D341Med (cell line): ENCODE measurements at regions not wholly inside any gene's neighbourhood (a gene's known extent, or its start where the extent isn't known, plus 50 kb on each side); places are given as distances from the start of the nearest gene placed in this dataset.

Experiments
- DNase-seq: peaks from one replicate; pipeline ENCODE4 v3.0.0; 2012; ENCODE audit warnings: low spot score

- no peak for DNase-seq
Measured at GRCh38 chr20:16678779-16679178, 51.0 kb upstream of the SNRPB2 start.

- no peak for DNase-seq
Measured at GRCh38 chr20:16676891-16677290, 52.9 kb upstream of the SNRPB2 start.

DNA sequence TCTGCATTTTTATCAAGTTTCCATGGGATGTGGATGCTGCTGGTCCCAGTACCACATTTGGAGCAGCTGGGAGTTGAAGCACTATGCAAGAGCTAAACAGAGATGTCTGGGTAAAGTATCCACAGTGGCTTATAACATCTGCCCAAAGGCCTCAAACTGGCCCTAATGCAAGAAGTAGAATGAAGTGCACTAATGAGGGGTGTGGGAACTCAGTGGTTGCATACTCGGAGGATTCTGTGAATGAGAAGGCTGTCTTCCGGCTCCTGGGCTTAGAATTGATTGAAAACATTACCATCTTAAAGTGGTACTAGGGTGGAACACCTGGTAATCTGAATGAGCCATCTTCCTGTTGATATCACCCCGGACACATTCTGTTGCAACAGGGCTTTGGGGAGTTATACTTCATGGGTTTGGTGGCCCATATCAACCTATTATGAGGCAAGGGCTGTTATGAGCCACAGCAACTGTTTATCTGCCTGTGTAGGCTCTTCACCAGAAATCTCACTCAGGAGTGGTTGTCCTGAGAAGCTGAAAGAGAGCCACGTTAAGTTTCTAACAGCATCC is 54.7 kb upstream of the SNRPB2 start:
- no peak for DNase-seq

DNA sequence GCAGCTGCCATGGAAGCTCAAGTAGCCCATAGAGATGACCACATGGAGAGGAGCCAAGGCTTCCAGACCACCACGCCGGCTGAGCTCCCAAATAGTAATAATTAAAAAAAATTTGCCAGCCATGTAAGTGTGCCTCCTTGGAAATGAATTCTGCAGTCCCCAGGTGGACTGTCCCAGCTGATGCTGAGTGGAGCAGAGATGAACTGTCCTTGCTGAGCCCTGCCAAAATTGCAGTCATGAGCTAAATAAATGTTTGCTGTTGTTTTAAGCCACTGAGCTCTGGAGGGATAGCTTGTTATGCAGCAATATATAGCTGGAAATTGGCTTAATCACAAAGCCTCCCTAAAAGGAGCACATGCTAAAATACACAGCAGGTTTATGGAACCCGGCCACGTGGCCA is 55.6 kb upstream of the SNRPB2 start:
- no peak for DNase-seq

DNA sequence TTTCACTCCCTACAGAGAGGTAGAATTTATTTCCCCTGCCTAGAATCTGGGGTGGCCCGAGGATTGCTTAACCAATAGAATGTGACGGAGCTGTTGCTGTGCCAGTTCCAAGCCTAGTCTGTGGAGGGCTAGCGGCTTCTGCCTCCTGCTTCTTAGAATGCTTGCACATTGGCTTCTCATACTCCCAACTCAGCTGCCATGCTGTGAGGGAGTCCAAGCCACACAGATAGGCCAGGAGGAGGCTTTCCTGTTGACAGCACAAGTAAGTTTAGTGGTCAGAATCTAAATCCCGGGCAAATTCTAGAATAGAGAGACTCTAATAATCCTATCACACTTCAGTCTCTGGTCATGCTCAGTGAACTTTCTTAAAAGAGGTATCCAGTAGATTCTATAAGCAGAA is 57.5 kb upstream of the SNRPB2 start:
- DNase-seq: no peak

DNA sequence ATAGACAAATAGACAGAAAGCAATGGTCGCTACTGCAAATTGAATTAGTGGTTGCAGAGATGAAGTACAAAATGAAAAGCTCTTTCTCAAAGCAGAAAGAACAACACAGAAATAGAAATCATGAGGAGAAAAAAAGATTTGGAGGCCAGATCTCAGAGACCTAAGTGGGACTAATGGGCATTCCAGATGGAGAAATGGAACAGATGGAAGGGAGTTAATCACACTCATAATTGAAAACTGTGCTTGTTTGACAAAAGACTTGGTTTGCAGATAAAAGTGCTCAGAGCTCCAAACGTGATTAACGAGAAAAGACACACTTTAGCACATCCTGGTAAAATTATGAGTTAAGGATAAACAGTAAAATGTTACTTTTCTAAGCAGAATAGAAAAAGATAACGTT is 58.1 kb upstream of the SNRPB2 start:
- DNase-seq: no peak

DNA sequence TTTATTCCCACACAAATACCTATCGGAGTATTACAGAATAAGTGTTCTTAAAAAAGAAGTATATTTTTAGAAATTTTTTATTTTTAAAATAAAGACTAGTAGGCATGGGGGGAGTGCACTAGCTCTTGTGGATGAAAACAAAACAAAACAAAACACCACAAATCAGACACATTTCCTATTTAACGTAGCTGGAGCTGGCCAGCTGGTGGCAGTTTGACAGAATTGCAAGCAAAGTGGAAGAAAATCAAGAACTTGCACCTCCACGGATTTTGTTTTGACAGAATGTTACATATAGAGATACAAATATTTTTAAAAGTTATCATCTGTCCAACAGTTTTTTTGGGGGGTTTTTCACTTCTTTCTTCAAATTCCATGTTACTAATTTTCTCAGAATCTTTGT is 63.6 kb upstream of the SNRPB2 start:
- DNase-seq: no peak

- peak; percentile 83 for DNase-seq
Measured at GRCh38 chr20:16664020-16664419, 65.8 kb upstream of the SNRPB2 start.

DNA sequence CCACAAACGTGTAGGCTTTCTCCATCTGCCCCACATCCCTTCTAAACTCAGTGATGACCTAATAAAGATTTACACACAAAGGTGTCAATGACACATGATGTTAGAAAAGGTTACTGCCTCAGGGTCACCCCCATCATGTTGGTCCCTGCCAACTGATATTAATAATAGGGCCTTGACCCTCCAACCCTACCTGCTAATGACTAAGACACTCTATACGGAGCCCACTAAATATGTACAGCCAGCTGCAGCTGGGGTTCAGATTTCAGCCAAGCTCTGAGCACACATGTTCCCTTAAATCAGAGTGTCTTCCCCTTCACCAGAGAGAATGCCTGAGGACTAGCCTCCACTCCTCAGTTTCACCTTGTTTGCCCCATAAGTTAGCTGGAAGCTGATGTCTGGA is 67.4 kb upstream of the SNRPB2 start:
- DNase-seq: no peak

DNA sequence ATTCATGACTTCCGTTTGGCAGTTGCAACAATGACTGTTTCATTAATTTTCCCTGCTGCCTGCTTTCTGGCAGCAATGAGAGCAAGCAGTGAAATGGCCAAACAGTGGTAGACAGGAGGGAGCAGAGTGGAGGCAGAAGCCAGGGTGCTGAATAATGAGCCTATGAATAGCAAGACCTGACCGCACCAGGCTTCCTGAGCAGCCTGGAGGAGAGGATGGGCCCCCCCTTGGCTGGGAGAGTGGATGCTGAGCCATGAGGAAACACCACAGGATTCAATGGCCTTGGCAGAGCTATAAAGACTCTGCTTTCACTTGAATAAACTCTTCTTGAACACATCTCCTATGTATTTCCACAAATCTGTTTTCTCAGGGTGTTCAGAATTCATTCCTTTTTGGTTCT is 68.1 kb upstream of the SNRPB2 start:
- no peak for DNase-seq

DNA sequence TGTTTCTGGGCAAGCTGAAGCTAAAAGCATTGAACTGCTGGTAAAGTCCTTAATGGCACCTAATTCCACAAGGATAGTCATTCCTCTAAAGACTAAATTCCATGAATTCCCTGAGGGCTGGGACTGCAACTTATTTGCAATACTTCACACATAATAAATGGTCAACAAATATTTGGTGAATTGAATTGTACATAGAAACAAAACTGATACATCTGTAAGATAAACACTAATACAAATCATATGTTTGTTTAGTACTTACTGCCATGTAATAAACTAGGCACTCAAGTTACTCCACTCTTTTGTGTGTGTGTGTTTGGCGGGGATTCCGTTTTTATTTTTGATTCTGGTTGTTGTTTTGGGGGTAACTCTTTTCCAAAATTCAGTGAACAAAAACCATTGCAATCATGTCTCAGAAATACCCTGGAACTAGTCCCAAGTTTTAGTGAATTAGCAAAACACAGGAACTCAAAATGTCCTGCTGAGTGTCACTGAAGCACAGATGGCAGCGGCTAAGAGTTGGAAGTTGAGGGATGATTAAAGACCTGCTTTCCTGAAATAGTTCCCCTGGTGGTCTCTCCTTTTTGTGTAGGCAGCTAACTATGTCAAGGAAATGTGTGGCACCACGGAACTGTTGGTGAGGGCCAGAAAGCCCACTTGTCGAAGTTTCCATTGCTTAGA is 74.8 kb upstream of the SNRPB2 start:
- DNase-seq: no peak

DNA sequence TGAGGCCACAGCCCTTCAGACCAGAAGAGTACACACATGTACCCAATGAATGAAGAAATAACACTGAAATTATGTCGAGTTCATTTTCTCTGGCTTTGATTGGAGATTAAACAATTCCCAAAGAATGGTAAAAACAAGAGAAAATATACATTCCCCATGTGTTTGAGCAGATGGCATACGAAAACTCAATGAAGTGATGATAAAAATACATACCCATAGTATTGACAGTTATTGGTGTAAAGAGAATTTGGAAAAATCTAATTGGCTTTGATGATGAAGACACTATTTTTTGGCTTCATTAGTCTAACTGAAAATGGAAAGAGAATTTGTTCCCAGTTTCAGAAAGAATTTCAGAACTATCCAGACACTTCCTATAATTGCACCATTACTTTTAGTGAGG is 76.6 kb upstream of the SNRPB2 start:
- DNase-seq: no peak

DNA sequence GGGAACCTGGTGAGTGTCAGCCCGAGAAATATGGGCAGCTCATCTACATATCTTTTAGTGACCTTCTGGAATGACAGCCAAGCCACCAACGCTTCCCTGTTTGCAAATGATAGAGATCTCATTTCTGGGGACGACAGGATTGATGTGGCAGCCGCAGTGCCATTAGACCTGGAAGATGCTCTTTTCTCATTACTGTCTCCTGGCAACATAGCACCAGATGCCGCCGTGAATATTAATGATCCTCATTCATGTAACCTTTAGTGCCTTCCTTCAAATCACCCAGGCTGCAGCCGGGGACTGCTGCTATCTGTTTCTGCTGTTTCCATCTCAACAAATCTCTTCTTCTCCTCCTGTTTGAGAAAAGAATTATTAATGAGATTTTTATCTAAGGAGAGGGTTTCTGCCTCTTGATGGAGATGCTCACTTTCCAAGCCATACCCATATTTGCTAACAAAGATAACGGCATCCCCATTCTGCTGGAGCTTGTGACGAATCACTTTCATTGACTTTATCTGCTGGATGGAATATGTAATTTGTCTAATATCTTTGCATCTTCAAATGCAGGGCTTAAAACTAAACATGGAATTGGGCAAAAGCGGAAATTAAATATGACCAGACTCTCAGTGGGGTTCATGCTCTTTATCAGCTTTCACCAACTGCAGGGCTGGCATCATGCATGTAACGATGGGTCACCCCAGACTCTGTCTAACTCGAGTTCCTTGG is 74.8 kb upstream of the KIF16B start:
- no peak for DNase-seq

DNA sequence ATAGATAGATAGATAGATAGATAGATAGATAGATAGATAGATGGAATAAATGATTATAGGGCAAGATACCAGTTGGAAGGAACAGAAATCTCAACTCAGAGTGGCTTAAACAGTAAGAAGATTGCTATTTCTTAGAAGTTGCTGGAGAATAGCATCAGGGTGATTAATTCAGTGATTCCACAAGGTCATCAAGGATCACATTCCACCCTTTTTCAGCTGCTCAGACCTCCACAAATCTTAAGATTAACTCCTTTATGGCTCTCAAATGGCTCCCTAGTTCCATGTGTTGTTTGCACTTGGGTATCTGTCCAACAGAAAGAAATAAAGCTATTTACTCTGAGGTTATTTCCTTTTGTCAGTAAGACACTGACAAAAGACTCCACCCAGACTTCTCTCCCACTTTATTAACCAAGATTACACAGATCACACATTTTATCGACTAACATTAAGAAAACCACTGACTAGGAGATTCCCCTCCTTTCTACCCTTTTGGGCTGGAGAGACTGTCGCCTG is 68.3 kb upstream of the KIF16B start:
- no peak for DNase-seq

DNA sequence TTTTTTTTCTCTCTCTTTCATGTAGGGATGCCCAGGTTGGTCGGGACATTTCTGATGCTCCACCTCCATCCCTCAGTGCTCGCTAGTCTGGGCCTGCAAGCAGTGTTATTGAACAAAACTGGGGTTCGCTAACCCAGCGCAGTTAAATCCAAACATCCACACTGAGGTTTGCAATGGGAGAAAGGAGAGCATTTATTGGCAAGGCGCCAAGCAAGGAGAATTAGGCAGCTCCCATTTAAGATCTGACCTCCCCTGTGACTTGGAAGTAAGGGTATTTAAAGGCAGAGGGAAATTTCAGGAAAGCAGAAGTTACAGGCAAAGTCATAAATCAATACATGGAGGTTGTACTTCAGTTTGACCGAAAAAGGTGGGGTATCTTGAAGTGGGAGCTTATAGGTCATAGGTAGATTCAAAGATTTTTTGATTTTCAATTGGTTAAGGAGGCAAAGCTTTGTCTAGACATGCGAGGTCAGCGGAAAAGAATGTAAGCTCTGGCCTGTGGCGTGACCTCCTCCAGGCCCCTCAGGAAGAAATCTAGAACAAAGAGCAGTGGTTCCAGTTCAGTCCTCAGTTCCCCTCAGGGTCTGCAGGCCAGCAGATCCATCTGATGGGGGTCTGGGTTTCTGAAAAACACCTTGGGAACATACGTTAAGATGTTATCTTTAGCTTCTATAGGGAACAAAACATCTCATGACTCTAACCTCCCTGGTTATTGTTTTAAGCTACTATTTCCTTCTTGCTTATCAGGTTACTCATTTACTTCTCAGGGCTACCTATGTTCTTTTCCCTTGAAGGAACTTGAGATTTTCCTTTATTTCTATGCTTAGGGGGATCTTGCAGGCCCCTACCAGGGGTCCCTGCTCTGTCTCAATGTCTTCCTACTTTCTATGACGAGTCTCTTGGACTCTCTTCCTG is 66.0 kb upstream of the KIF16B start:
- DNase-seq: no peak

GRCh38 chr20:16637797-16638196 is 64.5 kb upstream of the KIF16B start:
- no peak for DNase-seq

- DNase-seq: no peak
Measured at GRCh38 chr20:16626849-16627248, 53.6 kb upstream of the KIF16B start.

GRCh38 chr20:16624106-16624505 is 50.9 kb upstream of the KIF16B start:
- DNase-seq: no peak
